GM18498 (cell line): ENCODE measurements at regions not wholly inside any gene's neighbourhood (a gene's known extent, or its start where the extent isn't known, plus 50 kb on each side); places are given as distances from the start of the nearest gene placed in this dataset.
A peak's percentile ranks its signal among the peaks of the same experiment; 100 is the strongest.
"Not testable (repeated sequence)": the region's sequence is repeated elsewhere in the genome, so short reads cannot be mapped to it uniquely, and the experiment has no call there.

Experiments
- ATAC-seq: cut with Tn5 transposase; IDR thresholded peaks from one replicate; pipeline ENCODE4 v1.9.1; 2021; ENCODE audit warnings: mild to moderate bottlenecking, moderate library complexity; ENCODE audit not compliant: unreplicated experiment

- ATAC-seq = no peak
Observed at GRCh38 chr4:10841697-10842096, 157.1 kb upstream of the CLNK start.

GRCh38 chr4:10837151-10837550, 152.6 kb upstream of the CLNK start:
- no peak for ATAC-seq

- no peak for ATAC-seq
Observed at GRCh38 chr4:10832806-10833628, 148.4 kb upstream of the CLNK start.

- no peak for ATAC-seq
Observed at GRCh38 chr4:10831727-10832408, 147.3 kb upstream of the CLNK start.

- not testable (repeated sequence) for ATAC-seq
Observed at GRCh38 chr4:10828918-10829538, 144.5 kb upstream of the CLNK start.

- no peak for ATAC-seq
Observed at GRCh38 chr4:10821826-10822225, 137.3 kb upstream of the CLNK start.

- ATAC-seq = no peak
Observed at GRCh38 chr4:10816571-10816970, 132.0 kb upstream of the CLNK start.

GRCh38 chr4:10811991-10812390, 127.4 kb upstream of the CLNK start:
- ATAC-seq = no peak

- ATAC-seq = no peak
Observed at GRCh38 chr4:10810411-10810810, 125.8 kb upstream of the CLNK start.

- peak; percentile 69 for ATAC-seq
Observed at GRCh38 chr4:10809905-10810304, 125.3 kb upstream of the CLNK start.

- no peak for ATAC-seq
Observed at GRCh38 chr4:10808591-10808990, 124.0 kb upstream of the CLNK start.

GRCh38 chr4:10806953-10807645, 122.5 kb upstream of the CLNK start:
- no peak for ATAC-seq

- no peak for ATAC-seq
Observed at GRCh38 chr4:10803713-10804343, 119.3 kb upstream of the CLNK start.

GRCh38 chr4:10787365-10787764, 102.8 kb upstream of the CLNK start:
- ATAC-seq = no peak

- ATAC-seq = no peak
Observed at GRCh38 chr4:10784621-10785020, 100.1 kb upstream of the CLNK start.

GRCh38 chr4:10783351-10783750, 98.8 kb upstream of the CLNK start:
- ATAC-seq = no peak

GRCh38 chr4:10781805-10782204, 97.2 kb upstream of the CLNK start:
- ATAC-seq = no peak

- ATAC-seq = not testable (repeated sequence)
Observed at GRCh38 chr4:10780803-10781202, 96.2 kb upstream of the CLNK start.

GRCh38 chr4:10775132-10775531, 90.6 kb upstream of the CLNK start:
- ATAC-seq = not testable (repeated sequence)

- no peak for ATAC-seq
Observed at GRCh38 chr4:10773656-10774055, 89.1 kb upstream of the CLNK start.

- no peak for ATAC-seq
Observed at GRCh38 chr4:10773010-10773409, 88.4 kb upstream of the CLNK start.
